EL (cell line): ENCODE measurements at regions not wholly inside any gene's neighbourhood (a gene's known extent, or its start where the extent isn't known, plus 50 kb on each side); places are given as distances from the start of the nearest gene placed in this dataset.
"Not testable (repeated sequence)": the region's sequence is repeated elsewhere in the genome, so short reads cannot be mapped to it uniquely, and the experiment has no call there.

Source experiments
- DNase-seq: peaks from one replicate; pipeline ENCODE4 v3.0.0-alpha.2; 2016

GRCh38 chr3:81363816-81364215 is 397.6 kb downstream of the GBE1 start:
- no peak for DNase-seq

GRCh38 chr3:81354119-81354518 is 407.3 kb downstream of the GBE1 start:
- DNase-seq: no peak

DNA sequence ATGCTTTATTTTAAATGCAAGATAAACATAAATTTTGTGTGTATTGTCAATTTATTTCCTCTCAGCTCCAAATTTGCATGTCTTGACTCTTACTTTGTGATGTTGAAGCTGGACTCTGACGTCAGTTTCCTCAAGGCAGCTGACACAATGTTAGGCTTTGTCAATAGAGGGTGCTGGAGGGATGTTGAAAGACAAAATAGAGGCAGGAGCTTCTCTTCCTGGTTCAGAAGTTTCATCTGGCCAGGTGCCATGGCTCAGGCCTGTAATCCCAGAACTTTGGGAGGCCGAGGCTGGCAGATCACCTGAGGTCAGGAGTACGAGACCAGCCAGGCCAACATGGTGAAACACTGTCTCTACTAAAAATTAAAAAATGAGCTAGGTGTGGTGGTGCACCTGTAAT is 408.6 kb downstream of the GBE1 start:
- peak; percentile 34 for DNase-seq

DNA sequence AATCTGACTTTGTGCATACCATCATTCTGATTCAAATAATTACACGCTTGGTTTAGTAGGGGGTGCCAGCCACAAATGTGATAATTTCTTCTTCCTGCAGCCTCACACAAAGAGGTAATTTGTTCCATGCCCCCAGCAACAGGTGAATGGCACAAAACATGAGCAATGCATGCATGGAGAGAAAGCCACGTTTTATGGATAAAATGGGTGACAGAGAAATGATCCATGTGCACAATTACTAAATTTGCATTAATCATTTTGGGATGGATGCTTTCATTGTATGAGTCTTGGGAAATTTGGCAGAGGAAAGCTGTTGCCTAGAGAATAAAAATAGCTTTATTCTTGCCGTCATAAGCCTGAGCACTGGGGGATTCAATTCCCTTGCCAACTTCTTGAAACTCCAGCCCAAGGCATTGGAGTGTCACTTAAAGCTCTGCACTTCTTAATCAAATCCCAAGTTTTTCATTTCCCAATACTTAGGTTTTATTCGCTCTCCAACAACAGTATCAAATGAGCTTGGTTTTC is 411.6 kb downstream of the GBE1 start:
- no peak for DNase-seq

DNA sequence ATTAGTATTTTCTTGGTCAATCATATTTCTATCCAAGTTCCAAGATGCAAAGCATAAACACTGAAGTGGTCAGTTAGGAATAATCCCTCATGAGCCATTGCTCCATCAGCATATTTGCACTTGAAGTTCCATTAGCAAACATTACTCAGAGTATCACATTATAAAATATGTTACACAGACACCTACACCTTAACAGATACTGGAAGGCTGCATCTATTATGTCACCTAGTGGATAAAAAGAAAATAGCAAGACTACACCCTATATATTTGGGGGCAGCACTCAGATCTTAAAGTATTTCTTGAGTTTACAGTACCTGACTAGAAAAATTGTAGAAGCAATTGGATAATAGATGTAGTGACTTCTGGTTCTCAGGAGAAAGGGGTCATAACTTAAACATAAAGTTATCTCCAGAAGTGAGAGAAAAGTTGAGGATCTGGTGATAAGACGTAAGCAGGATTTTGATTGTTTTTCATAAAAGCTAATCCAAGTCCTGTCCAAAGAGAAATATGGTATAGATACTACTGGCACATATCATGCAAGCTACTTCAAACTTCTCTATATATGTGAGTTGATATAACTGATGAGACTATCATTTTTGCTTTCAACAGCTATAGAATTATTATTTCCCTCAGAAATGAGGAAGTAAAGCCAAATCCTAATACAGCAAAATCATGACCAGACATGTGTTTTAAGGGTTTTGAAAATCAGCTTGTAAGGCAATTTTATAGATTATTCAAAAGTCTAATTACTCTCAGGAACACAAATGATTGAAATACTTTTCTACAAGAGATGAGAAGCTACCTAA is 422.2 kb downstream of the GBE1 start:
- DNase-seq: peak; percentile 17

GRCh38 chr3:81336470-81336869 is 425.0 kb downstream of the GBE1 start:
- no peak for DNase-seq

DNA sequence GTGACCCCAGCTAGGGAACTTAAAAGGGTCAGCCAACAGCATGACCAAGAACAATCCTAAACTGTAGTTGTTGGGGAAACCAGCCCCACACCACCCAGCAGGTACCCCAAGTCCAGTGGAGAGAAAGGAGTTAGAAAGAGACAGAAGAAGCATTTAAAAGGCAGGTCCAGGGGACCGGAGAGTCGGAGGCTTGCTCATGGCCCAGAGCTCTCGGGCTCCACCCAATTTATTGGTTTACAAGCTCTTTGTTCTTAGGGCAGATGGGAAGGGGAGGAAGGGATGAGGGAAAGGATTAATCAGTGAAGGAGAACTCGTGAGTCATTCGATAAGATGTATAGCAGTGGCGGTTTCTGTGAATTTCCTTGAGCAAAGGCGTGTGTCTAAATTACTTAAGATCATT is 431.6 kb downstream of the GBE1 start:
- not testable (repeated sequence) for DNase-seq

- no peak for DNase-seq
Measured at GRCh38 chr3:81326245-81326644, 435.2 kb downstream of the GBE1 start.

DNA sequence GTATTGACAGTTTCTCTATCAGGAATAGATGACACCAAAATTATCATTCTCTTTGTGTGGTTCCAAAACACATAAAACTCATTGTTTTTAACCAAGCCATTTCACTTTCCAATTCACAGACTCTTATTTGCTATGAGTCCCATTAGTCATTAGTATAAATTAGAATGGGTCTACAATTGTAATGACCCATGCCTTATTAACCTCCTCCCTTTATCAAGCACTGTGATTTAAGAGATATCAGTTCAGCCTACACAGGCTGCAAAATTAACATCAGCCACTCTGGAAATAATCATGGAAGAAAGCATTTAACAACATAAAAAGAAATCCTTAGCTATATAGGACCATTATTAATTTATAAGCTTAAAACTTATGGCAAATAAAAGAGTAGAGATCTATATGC is 440.6 kb downstream of the GBE1 start:
- no peak for DNase-seq

DNA sequence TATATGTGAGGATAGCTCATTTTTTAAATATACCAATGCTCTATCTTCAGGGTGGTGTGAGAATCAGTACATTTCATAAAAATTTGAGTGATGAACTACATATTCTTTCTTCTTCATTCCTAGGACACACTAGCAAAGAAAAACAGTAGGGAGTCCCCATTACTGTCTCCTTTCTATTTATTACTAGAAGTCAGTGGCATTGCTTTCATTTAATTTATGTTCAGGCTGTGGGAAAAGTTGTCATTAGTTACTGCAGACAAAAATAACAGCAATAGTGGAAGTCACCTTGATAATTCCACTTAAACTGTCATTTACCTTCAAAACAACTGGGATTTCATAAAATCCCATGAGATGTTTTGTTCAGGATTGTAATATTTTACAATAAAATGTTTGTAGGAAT is 446.4 kb downstream of the GBE1 start:
- no peak for DNase-seq

GRCh38 chr3:81311321-81311720 is 450.1 kb downstream of the GBE1 start:
- DNase-seq: no peak

DNA sequence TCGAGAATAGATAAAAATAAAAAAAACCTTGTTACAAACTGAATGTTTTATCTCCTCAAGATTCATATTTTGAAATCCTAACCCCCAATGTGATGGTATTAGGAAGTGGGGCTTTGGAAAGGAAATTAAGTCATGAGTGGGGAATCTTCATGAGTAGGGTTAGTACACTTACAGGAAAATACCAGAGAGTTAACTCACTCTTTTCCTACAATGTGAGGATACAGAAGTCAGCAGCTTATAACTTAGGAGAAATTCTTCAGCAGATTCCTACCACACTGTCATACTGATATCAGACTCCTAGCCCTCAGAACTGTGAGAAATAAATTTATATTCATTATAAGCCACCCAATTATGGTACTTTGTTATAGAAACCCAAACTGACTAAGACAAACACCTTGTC is 453.1 kb downstream of the GBE1 start:
- DNase-seq: peak; percentile 77

GRCh38 chr3:81307221-81307620 is 454.2 kb downstream of the GBE1 start:
- no peak for DNase-seq

- no peak for DNase-seq
Measured at GRCh38 chr3:81303321-81303720, 458.1 kb downstream of the GBE1 start.

DNA sequence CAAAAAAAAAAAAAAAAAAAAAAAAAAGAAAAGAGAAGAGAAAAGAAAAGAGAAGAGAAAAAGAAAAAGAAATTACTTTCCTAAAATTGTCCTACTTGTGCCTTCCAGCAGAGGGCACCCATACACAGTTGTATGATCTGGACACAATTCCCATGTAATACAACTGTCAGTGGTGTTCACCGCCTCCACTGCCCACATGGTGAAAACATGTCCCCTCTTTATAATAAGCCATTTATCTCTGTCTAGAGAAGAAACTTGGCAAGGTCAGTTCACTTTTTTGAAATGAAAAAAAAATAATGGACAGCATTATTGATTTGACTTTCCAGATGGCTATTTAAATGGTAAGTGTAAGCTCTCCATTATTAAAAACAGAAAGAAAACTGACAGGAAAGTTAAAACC is 459.4 kb downstream of the GBE1 start:
- DNase-seq: peak; percentile 59

DNA sequence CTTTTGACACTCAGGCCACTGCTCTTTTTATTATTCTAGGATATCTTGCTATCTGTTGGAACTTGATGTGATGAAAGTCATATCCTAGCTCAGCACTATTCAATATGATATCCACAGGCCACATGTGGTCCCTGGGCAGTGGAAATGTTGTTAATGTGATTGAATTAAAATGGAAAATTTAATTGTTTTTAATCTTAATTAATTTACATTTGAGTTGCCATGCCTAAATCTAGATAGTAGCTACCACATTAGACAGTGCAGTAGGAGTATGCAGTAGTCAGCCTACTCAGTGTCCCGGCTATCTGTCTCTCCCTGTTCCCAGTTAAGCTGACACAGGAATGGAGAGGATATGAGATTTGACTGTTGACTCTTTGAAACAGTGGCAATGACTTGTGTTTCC is 460.2 kb downstream of the GBE1 start:
- DNase-seq: no peak

DNA sequence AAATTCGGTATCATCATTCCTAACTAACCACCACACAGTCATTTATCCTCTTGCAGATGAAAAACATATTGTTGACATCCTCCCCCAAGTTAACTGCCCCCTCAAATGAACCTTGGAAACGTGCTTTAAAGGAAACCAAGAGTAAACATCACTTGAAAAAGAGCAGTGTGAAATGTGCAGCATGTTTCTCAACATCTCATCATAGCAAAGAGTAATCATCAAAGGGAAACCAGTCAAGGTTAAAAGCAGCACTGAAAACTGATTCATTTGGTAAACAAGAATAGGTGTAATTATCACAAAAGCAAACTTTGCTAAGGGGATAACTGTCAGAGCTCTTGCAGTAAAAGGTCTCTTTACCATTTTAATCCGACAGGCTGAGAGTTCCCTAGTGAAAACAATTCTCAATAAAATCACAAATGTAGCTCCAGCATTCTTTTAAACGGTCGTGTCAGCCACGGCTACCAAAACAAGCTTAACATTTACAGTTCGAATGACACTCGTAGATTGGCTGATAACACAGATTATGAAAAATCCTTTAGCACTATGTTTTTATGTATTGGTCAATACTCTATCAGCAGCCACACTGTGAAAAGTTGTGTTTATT is 461.0 kb downstream of the GBE1 start:
- no peak for DNase-seq

- no peak for DNase-seq
Measured at GRCh38 chr3:81299481-81299880, 462.0 kb downstream of the GBE1 start.

GRCh38 chr3:81295906-81296577 is 465.4 kb downstream of the GBE1 start:
- no peak for DNase-seq

- DNase-seq: no peak
Measured at GRCh38 chr3:81293156-81293555, 468.3 kb downstream of the GBE1 start.

DNA sequence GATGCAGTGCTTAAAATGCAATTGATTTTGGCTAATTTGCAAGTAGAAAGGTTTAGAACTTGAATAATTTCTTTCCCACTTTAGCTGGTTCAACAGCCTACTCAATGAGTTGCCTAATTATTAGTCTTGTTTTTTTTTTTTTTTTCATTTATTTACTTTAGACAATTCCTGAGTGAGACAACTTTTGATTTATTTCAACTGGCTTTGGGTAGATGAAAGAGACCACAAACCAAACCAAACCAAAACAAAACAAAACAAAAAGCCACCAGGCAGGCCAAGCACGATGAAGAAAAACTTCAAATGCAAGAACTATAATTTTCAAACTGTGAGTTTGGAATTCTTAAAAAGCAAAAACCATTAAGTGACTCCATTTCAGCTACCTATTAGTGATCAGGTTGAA is 469.9 kb downstream of the GBE1 start:
- no peak for DNase-seq

- DNase-seq: peak; percentile 32
Measured at GRCh38 chr3:81289676-81290075, 471.8 kb downstream of the GBE1 start.

DNA sequence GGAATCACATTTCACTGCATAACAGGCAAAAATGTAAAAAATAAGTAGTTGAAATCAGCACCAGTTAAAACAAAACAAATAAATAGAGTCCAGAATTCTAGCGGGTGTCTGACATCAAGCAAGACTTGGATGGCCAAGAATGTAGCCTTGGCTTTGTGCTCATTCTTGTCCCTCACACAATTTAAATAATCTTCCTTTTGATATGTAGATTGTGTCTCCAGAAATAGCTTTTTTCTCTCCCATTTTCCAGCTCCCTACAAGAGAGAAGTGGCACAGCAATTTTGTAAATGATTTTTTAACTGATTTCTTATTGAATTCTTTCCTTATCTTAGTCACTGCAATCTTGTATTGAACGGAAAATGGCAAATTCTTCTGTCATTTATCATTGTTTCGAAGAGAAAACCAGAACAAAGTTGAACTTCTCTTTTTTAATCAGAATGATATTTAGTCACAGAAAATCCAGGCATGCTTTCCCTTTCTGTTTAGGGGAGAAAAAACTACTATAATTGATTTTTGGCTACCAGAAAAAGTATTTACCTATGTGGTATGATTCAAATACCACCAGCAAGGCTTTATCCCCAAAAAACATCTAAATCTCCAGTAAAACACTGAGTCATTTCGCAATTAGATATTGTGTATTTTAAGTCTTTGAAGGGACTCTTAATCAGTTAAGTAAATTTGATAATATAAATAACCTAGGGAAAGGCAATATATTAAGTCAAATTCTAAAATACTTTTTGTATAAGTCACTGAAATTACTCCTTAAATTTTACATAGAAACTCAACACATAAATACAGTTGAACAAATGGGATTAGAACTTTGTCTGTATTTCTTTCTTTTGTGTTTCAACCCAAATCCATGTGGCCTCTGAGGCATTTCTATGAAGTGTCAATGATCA is 481.7 kb downstream of the GBE1 start:
- peak; percentile 35 for DNase-seq
